Stomach smooth muscle (tissue), 2 donors: ENCODE measurements at regions not wholly inside any gene's neighbourhood (a gene's known extent, or its start where the extent isn't known, plus 50 kb on each side); places are given as distances from the start of the nearest gene placed in this dataset.

ENCODE experiments used
- H3K27ac ChIP-seq: one replicate; pipeline ENCODE4 v1.7.0; 2013; ENCODE audit warnings: mild to moderate bottlenecking, low read length, inconsistent platforms
- H3K27me3 ChIP-seq, 2 donors: one replicate each; pipeline ENCODE4 v1.7.0; 2013; ENCODE audit warnings: low read length in 2 of 2; ENCODE audit not compliant: insufficient read depth in 2 of 2, control insufficient read depth in 1 of 2
- H3K36me3 ChIP-seq, 2 donors: one replicate each; pipeline ENCODE4 v1.7.0; 2013; ENCODE audit warnings: low read length in 2 of 2; ENCODE audit not compliant: control insufficient read depth in 2 of 2, insufficient read depth in 2 of 2
- H3K4me1 ChIP-seq: one replicate; pipeline ENCODE4 v1.7.0; 2013; ENCODE audit warnings: low read length; ENCODE audit not compliant: control insufficient read depth, insufficient read depth
- H3K4me3 ChIP-seq, 2 donors: one replicate each; pipeline ENCODE4 v1.7.0; 2013; ENCODE audit warnings: low read length in 2 of 2
- H3K9ac ChIP-seq, 2 donors: one replicate each; pipeline ENCODE4 v1.7.0; 2013; ENCODE audit warnings: low read length in 2 of 2, mild to moderate bottlenecking in 1 of 2
- H3K9me3 ChIP-seq, 2 donors: one replicate each; pipeline ENCODE4 v1.7.0; 2013; ENCODE audit warnings: low read length in 2 of 2; ENCODE audit not compliant: control insufficient read depth in 2 of 2
- donor health status: healthy.
- donor health status: Pancreatic carcinoma.

DNA sequence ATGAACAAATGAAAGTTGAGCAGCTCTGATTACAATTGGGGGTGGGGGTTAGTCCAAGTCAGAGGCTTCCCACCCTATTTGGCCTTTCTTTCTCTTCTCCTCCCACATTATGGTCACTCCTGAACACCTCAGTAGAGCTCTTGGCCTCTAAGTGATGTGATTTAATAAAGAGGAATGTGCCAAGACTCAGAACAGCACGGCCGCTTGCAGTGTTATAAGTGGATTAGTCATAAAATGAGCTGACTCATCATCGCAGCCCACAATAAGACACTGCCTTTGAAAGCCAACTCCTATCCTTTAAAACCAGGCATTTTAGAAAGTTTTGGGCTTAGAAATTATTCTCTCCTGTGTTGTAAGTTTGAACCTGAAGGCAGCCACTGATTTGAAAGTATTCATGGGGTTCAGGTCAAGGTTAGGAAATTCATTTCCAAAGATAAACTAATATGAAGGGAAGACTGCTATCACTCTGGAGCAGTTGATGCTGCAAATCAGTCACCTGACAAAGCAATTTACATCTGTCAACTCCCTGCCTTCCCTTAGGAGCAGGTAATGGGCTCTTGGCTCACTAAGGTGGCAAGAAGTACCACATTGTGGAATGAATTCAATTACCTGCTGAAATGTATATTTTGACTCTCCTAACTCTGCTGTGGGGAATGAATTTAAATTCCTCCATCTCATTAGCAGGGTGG lies 283.6 kb upstream of the NMUR2 start:
- H3K9ac ChIP-seq = no peak overlapping the region
- no peaks in the 10 kb centered on the region for H3K4me1 ChIP-seq
- no peak overlapping the region for H3K4me3 ChIP-seq
- no peaks in the 10 kb centered on the region for H3K27me3 ChIP-seq
- no peaks in the 10 kb centered on the region for H3K9me3 ChIP-seq
- no peaks in the 10 kb centered on the region for H3K36me3 ChIP-seq
- H3K27ac ChIP-seq = no peak overlapping the region

DNA sequence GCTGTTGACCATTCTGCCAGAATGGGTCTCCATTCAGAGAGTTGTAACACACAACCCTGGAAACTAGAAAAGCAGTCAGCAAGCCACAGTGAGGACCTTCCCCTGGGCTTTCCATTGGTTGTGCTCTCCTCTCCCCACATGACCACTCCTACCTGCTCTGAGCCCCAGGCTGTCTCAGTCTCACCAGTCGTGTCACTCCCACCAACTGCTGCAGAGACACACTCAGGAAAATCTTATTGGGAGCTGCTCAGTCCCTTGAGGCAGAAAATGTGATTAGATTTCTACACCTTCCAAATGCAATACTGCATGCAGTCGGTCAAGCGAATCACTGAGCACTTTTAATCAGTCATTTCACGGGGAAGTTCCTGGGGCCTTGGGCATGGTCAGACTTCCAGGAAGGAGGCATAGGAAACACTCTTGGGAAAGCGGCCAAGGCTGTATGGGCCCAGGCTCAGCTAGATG lies 284.2 kb upstream of the NMUR2 start:
- H3K9me3 ChIP-seq = no peaks in the 10 kb centered on the region
- no peaks in the 10 kb centered on the region for H3K27me3 ChIP-seq
- no peak overlapping the region for H3K9ac ChIP-seq
- no peak overlapping the region for H3K27ac ChIP-seq
- no peaks in the 10 kb centered on the region for H3K36me3 ChIP-seq
- no peak overlapping the region for H3K4me3 ChIP-seq
- no peaks in the 10 kb centered on the region for H3K4me1 ChIP-seq

DNA sequence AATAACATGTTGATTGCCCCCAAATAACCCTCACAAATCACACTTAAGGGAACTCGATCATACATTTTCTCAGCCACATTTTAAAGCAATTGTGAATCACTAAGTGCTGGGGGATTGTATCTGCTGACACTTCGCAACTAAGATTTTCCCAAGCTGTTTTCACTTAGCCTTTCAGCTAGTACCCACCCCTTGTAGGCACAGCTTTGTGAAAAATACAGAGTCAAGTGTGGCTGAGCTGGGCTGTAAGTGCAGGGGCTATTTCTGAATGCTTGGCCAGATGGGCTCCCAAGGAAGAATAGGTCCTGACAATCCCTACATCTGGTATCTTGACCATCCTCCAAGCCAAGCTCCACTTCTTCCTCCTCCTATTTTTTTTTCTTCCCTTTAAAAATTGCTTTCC lies 289.2 kb upstream of the NMUR2 start:
- Histone ChIP-seq H3K36me3 (no peaks in the 10 kb centered on the region), H3K27me3 (no peaks in the 10 kb centered on the region), H3K9me3 (no peaks in the 10 kb centered on the region), H3K4me1 (no peaks in the 10 kb centered on the region), H3K9ac (no peak overlapping the region), H3K4me3 (no peak overlapping the region), H3K27ac (no peak overlapping the region)

DNA sequence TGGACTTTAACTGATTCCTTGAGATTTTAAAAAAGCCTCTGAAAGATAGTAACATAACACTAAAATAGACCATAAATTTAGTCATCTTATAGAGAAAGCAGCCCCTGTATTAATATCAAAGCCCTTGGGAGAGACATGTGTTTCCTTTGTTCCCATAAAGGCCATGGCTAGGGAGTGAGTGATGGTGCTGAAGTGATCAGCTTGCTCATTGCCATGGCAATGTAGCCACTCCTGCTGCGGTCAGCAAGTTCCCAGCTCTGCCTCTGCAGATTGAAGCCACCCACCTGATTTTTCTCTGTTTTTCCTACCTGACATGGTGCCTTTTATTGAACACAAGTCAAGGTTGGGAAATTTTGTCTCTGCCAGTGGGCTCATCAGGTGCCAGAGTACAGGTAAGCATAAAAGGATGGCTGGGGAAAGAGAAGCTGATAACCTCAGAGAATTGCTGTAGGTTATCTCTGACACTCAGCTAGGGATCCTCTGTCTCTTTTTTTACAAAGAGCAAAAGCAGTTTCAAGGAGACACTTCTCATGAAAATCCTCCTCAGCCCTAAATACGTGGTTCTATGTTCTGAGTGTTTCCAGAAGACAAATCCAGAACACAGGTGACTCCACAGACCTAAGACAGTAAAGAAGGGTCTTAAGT lies 296.3 kb upstream of the NMUR2 start:
- no peaks in the 10 kb centered on the region for H3K4me1 ChIP-seq
- no peaks in the 10 kb centered on the region for H3K36me3 ChIP-seq
- no peak overlapping the region for H3K27ac ChIP-seq
- H3K9me3 ChIP-seq = no peaks in the 10 kb centered on the region
- no peak overlapping the region for H3K9ac ChIP-seq
- no peaks in the 10 kb centered on the region for H3K27me3 ChIP-seq
- H3K4me3 ChIP-seq = no peak overlapping the region

DNA sequence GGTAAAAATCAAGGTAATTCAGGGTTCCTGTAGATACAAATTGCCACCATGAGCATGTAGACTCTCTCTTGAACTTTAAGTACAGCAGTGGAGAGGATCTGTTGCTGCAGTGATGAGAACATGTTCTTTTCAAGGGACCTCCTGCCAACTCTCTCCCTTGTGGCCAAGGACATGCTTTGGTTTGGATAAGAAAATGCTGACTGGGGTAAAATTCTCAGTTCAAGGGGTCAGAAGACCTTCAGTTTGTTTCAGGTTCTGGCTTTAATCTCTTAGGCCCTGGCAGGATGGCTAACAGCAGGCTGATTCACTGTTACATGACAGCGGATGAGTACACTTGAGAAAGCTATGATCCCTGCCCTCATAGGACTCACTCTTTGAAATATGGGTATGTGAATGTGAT lies 299.2 kb upstream of the NMUR2 start:
- H3K4me3 ChIP-seq = no peak overlapping the region
- no peaks in the 10 kb centered on the region for H3K36me3 ChIP-seq
- H3K27ac ChIP-seq = no peak overlapping the region
- no peaks in the 10 kb centered on the region for H3K4me1 ChIP-seq
- H3K9me3 ChIP-seq = no peaks in the 10 kb centered on the region
- H3K27me3 ChIP-seq = no peaks in the 10 kb centered on the region
- no peak overlapping the region for H3K9ac ChIP-seq

DNA sequence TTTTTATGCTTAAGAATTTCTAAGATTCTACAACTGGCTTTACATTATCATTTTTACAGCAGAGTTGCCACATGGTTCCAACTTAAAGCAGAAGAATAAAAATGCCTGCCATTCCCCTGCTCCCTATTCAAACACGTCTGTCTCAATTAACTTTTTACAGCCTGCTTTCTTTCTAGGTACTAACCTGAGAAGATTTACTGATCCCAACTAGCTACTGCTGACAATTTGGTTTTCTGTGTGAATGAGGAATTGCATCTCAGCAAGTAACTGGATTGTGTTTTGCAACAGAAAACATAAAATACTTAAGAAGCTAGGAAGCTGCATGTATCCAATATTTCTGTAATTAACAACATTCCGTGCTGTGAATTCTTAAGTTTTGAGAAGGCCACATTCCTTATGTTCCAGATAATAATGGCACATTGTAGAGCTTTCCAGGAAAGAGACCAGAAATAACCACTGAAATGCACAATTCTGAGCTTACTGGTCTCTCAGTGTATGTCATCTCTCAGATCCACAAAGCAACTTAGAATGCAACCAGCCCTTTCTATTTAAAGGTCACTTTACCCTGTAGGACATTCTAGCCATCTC lies 306.8 kb upstream of the NMUR2 start:
- no peak overlapping the region for H3K27ac ChIP-seq
- no peak overlapping the region for H3K9ac ChIP-seq
- H3K9me3 ChIP-seq = no peaks in the 10 kb centered on the region

DNA sequence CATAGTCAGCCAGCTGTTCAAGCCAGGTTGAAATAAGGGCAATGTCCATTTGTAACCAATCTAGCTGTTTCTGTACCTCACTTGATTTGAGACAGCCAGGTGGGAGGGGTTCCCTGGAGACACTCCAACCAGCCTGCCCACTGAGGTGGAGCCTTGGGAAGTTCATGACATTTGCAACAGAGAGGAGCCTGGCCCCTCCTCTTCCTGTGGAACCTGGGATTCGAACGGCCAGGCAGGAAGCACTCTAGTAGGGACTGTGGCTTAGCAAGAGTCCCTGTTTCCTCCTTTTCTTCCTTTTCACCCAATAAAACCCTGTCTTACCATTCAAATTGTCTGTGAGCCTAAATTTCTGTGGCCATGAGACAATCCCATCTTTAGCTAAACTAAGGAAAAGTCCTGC lies 312.3 kb upstream of the NMUR2 start:
- Histone ChIP-seq H3K36me3 (no peaks in the 10 kb centered on the region), H3K4me1 (no peaks in the 10 kb centered on the region), H3K9ac (no peak overlapping the region), H3K27ac (no peak overlapping the region), H3K9me3 (peaks cover 0 to 9% of the 10 kb centered on the region in 2 donors), H3K4me3 (no peak overlapping the region), H3K27me3 (no peaks in the 10 kb centered on the region)

More for the DNA sequence above, 306.8 kb upstream of the NMUR2 start:
- Histone ChIP-seq H3K36me3 (no peaks in the 10 kb centered on the region), H3K27me3 (no peaks in the 10 kb centered on the region), H3K4me1 (no peaks in the 10 kb centered on the region), H3K4me3 (no peak overlapping the region)

DNA sequence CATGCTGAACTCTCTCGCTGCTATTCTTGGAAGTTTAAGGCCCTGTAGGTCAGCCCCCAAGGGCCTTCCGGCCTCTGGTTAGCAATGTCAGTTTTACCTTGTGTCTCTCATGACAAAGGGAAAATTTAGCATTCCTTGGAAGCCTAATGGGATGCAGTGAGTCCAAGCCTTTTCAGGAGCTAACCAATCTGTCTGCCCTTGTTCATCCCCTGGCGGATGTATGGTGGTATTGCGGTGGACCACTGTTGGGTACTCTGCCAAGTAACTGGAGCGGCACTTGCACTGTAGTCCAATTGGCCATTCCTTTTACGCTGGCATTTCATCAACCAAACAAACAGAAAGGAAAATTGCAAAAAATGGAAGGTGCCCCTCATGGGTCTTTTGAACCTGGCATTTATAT lies 318.4 kb upstream of the NMUR2 start:
- Histone ChIP-seq H3K9me3 (peaks cover 0 to 19% of the 10 kb centered on the region in 2 donors), H3K4me1 (no peaks in the 10 kb centered on the region), H3K36me3 (no peaks in the 10 kb centered on the region)

DNA sequence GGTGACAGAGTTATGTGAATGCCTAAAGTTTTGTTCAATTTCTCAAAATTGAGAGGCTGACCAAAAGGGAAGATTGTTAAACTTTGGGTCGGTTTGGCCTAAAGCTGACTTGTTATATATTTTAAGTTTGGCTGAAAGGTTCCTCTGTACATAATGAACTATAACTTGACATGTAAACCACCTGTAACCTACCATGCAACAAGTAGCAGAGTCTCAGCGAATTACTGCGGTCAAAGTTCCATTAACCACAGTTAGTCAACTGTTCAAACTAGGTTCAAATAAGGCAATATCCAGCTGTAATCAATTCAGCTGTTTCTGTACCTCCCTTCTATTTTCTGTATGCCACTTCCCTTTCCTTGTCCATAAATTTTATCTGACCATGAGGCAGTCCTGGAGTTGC lies 325.1 kb upstream of the NMUR2 start:
- H3K27me3 ChIP-seq = no peaks in the 10 kb centered on the region

More for the DNA sequence above, 318.4 kb upstream of the NMUR2 start:
- no peaks in the 10 kb centered on the region for H3K27me3 ChIP-seq
- H3K9ac ChIP-seq = no peak overlapping the region
- H3K27ac ChIP-seq = no peak overlapping the region
- no peak overlapping the region for H3K4me3 ChIP-seq

DNA sequence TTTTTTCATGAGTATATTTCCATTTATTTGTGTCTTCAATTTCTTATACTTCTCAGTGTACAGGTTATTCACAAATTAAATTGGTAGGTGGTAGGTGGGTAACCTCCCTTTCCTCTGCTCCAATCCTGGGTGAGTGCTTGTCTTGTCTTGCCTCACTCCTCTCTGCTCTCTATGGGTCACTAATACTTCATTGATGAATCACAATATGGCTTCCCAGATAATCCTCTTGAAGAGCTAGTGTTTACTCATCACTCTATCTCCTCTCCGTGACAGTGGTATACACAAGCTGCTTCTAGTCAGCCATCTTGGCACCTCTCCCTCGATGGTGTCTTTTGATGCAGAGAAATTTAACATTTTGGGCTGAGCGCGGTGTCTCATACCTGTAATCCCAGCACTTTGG lies 331.8 kb upstream of the NMUR2 start:
- Histone ChIP-seq H3K9me3 (peaks cover 0 to 5% of the 10 kb centered on the region in 2 donors), H3K4me3 (no peak overlapping the region), H3K9ac (no peak overlapping the region), H3K4me1 (no peaks in the 10 kb centered on the region), H3K27ac (no peak overlapping the region), H3K36me3 (no peaks in the 10 kb centered on the region), H3K27me3 (no peaks in the 10 kb centered on the region)

More for the DNA sequence above, 325.1 kb upstream of the NMUR2 start:
- Histone ChIP-seq H3K27ac (no peak overlapping the region), H3K4me3 (no peak overlapping the region), H3K9ac (no peak overlapping the region), H3K36me3 (no peaks in the 10 kb centered on the region), H3K4me1 (no peaks in the 10 kb centered on the region), H3K9me3 (no peaks in the 10 kb centered on the region)

DNA sequence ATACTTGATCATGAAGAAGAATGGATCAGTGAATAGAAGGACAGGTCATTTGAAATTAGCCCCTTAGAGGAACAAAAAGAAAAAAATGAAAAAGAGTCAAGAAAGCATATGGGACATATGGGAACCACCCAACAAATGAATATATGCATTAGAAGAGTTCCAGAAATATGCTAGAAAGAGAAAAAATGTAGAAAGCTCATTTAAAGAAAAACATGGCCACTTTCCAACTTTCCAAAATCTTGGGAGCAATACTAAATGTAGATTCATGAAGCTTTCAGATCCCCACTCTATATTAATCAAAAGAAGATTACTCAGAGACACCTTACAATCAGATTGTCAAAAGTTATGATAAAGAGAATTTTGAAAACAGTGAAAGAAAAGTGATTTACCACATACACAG lies 334.8 kb upstream of the NMUR2 start:
- no peak overlapping the region for H3K9ac ChIP-seq
- no peak overlapping the region for H3K27ac ChIP-seq
- peaks cover 0 to 5% of the 10 kb centered on the region in 2 donors for H3K9me3 ChIP-seq
- no peaks in the 10 kb centered on the region for H3K36me3 ChIP-seq
- H3K27me3 ChIP-seq = no peaks in the 10 kb centered on the region
- no peaks in the 10 kb centered on the region for H3K4me1 ChIP-seq
- H3K4me3 ChIP-seq = no peak overlapping the region
